ENCODE measurements at regions not wholly inside any gene's neighbourhood (a gene's known extent, or its start where the extent isn't known, plus 50 kb on each side); places are given as distances from the start of the nearest gene placed in this dataset.

DNA sequence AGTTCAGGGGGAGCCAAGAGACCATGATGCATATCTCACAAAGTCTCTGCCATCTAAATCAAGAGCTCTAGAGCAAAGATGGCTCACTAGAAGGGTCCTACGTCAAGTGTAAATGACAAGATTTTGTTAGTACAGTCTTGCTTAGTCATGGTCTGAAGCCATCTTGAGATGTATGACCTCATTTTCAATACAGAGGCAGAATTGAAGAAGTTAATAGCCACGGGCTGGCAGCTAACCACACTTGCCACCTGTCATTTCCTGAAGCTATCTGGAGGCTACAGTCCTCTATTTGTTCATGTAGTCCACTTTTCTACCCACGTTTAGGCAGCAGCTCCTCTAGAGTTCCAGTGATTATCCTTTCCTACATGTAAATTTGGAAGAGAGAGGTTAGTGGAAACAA lies 231.7 kb upstream of the CDH12 start:
- DNase-seq (ENCODE audit: low spot score) = no peak

DNA sequence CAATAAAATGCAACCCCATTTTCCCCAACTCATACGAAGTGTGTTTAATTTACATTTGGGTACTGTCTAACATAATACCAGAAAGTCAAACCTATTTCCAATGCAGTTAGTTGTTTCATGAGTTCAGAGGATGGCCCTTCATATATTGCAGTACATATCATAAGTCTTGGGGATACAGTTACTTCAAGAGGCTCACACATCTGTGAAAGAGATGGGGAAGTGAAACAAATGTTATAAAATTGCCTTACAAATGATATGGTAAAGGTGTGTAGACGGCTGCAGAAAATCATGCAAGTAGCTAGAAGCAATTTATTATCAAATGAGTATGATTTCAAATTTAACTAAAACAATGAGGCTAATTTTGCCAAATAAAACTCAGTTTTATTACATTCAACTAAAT lies 219.0 kb upstream of the CDH12 start:
- no peak for DNase-seq (ENCODE audit: low spot score)

DNA sequence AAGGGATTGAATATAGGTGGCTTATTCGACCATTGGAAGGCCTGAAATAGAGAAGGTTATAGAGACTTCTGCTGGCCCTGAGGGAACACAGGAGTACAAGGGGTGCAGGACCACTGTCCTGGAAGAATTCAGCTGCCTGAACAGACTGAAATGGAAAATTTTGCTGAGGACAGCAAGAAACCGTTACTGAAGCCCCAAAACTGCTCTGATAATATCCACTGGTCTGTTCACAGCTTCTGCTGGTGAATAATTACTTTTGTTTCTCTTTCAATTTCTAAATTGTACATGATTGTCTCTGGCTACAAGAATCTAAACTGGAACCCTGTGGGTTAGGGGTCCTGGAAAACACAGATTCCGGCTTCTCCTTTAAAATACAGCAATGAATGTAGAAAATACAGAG lies 218.5 kb upstream of the CDH12 start:
- DNase-seq (ENCODE audit: low spot score) = no peak

DNA sequence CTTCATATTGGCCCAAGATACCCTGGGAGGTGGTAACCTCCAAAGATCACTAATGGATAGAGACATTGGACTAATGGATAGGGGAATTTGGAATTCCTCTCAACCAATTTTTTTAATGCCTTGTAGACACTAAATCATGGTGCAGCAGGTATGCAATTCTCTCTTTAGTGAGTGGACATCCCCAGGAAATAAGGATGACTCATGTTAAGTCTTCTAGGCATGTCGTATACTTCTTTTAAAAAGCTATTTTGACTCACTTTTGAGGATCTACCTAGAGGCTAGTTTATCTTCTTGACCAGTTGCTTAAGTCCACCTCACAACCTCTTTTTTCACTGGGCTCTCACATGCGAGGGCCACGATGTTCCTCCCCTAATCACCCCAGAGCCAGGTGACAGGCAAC lies 211.6 kb upstream of the CDH12 start:
- no peak for DNase-seq (ENCODE audit: low spot score)

DNA sequence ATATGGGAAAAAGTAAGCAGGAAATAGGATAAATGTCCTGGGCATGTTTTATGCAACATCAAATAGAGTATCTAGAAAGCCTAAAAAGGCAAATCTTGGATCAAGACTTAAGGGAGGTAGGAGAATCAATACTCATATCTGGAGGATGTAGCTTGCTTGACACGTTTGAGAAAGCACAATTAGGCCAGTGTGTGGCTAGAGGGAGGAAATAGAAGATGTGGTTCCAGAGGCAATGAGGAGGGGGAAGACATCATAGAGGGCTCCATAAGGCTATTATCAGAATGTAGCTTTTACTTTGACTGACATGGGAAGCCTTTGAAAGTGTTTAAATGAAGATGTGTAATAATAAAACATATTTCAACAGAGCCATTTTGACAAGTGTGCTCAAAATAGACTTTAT lies 200.7 kb upstream of the CDH12 start:
- no peak for DNase-seq (ENCODE audit: low spot score)

DNA sequence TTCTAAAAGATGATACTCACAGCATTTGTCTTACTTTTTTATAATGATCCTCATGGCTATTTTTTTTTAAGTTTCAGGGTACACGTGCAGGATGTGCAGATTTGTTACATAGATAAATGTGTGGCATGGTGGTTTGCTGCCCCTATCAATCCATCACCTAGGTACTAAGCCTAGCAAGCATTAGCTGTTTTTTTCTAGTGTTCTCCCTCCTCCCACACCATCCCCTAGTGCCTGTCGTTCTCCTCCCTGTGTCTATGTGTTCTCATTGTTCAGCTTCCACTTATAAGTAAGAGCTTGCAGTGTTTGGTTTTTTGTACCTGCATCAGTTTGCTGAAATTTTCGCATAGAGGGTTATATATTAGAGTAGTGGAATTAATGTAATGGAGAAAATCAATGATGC lies 189.1 kb upstream of the CDH12 start:
- no peak for DNase-seq (ENCODE audit: low spot score)

DNA sequence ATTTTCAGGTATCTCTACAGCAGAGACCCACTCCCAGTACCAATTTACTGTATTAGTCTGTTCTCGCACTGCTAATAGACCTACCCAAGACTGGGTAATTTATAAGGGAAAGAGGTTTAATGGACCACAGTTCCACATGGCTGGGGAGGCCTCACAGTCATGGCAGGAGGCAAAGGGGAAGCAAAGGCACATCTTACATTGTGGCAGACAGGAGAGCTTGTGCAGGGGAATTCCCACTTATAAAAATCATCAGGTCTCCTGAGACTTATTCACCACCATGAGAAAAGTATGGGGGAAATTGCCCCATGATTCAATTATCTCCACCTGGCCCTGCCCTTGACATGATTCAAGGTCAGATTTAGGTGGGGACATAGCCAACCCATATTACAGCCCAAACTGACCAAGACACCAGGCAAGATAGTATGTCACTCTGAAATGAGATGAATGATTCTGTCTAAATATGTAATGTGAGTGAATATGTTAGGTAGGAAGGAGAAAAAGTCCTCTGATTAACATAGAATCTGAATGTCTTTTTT lies 182.5 kb upstream of the CDH12 start:
- DNase-seq (ENCODE audit: low spot score) = no peak

DNA sequence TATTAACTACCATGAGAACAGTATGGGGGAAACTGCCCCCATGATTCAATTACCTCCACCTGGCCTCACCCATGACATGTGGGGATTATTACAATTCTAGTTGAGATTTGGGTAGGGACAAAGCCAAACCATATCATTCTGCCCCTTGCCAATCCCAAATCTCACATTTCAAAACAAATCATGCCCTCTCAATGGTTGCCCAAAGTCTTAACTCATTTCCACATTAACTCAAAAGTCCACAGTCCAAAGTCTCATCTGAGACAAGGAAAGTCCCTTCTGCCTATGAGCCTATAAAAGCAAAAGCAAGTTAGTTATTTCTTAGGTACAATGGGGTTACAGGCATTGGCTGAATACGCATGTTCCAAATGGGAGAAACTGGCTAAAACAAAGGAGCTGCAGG lies 180.7 kb upstream of the CDH12 start:
- DNase-seq (ENCODE audit: low spot score) = no peak

DNA sequence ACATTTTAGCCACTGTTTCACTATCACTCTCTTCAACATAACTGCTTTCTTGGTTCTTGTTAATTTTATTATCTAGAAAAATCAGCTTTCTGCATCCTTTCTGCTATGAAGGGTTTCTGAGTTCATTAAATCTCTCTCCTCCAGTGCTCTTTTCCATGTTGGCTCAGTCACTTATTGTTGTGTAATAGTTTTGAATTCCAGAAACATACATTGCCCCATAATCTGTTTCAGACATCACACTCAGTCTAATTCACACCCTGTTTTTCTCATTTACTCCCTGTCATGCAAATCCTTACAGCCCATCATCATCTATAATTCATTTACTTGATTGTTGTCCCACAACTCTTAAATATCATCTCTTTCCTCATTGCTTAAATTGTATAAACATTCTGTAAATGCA lies 176.1 kb upstream of the CDH12 start:
- no peak for DNase-seq (ENCODE audit: low spot score)

DNA sequence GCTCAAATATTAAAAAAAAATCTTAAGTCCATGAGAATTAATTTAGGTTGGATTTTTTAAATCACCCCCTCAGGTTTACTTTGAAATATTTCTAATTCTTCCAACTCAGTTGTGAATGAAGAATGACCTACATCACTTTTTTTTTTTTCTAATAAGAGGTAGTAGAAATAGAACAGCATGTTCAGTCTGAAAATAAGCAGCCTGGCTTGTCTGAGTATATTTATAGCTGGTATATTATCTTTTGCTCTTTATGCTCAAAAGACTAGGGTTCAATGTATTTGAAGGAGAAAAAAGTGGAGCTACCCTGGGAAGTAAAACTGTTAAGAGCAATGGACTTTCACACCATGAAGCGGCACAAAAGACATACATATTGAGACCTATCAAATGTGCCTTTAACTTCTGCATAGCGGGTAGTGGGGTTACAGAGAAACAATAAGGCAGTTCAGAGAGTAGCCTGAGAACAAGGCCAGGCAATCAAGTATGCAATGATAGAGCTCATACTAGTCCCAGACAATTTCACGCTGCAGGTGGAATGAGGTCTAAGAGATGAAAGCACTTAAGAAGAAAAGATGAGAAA lies 175.4 kb upstream of the CDH12 start:
- DNase-seq (ENCODE audit: low spot score) = no peak

DNA sequence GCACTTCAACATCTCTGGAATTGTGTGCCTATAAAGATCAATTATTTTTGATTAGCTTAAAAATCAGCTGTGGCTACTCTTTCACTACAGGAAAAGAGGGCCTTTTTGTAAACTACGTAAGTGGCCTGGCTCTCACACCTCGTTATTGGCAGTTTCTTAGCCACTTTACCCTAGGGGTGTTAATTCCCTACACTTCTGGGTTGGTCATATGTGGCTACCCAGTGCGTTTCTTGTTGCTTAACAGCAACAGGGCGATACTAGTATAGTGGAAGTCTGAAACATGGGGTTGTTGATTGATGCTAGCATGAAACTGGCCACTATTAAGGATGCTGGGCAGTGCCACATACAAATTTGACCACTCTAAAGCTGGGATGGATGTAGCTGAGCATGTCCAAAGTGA lies 174.7 kb upstream of the CDH12 start:
- no peak for DNase-seq (ENCODE audit: low spot score)

DNA sequence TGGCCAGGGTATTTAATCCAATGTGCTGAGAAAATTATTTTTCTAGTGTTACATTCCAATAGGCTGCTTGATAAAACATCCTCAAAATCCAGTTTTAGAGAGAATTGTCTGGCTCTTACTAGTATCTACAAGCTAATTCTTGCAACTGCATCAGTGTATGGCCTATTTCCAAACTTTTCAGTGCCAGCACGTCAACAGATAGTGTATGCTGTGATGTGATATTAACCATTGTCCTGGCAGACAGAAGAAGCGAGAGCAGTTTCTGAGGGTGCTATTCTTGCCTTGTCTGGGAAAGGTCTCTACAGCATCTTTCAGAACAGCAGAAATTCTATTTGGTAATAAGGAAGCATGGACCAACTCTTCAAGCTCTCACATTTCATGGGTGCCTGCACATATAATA lies 174.2 kb upstream of the CDH12 start:
- DNase-seq (ENCODE audit: low spot score) = no peak

DNA sequence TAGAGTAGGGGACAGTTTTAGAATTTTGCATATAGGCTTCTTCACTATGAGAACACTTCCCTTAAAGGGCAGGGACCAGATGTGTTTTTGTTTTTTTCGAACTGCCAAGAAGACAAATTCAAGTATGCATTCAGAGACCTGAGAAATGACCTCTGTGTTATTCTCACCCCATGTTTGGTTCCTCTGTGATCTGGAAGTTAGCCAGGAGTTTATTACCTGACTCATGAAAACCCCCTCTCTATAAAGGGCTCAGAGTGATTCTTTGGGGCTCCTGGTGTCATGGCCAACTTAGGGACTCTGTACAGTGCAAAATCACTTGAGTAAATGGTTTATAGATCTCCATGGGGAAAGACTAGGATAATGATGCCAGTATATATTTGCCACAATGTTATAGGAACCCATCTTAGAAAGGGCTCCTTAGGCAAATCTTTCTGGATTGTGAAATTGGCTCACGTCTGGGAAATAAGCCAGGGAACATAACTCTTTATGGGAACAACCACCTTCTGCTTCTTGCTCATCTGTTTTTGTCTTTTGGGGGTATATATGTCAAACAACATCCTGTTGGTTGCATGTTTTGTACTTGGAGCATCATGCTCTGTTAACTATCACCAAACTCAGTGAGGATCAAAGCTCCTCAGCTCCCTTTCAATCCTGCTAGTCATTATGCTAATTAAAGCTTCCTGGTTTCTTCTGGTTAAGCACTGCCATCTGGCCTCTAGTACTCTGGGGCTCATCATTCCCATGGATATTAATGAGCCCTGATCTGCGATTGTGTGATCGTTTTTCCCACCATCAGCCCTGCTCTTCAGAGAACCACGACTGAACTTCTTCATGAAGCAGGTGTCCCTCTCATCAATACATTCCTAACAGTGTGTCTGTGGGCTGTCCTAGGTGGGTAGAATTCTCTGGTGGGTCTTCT lies 173.4 kb upstream of the CDH12 start:
- DNase-seq (ENCODE audit: low spot score) = no peak

DNA sequence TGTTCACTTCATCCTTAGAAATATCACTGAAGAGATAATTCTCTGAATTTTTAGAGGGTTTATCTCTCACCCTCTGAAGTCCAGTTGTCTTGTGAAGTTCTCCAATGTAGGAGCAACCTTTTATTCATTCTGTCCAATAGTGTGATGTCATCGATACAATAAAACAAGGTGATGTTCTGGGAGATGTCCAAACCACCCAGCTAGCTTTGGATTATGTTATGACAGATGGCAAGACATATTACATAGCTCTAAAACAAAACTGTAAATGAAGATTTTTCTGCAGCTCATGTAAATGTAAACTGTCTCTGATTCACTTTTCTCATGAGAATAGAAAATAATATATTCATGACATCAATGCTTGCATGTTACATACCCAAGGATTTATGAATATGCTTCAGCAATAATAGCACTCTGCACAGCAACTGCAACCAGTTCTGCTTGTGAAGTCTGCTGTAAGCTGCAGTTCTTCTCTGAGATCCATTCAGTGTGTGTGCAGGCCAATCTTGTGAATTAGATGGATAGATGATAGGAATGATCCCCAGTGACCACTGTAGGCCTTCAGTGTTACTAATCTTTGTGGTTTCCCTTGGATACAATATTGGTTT lies 172.6 kb upstream of the CDH12 start:
- no peak for DNase-seq (ENCODE audit: low spot score)

DNA sequence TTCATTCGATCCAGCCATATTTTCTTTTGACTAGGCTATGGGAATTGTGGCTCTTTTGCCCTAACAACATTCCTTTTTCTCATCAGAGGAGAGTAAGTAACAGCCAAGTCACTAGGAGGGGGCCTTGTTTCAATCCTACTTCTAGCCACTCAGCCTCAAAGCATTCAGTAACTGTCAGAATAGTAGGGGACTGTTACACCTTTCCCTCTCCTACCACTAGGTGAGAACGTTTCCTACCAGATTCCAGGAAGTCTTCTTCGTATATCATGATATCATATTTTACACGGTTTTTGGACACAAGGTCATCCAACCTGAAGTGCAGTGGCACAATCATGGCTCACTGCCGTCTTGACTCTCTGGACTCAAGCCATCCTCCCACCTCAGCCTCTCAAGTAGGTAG lies 171.3 kb upstream of the CDH12 start:
- DNase-seq (ENCODE audit: low spot score) = no peak

DNA sequence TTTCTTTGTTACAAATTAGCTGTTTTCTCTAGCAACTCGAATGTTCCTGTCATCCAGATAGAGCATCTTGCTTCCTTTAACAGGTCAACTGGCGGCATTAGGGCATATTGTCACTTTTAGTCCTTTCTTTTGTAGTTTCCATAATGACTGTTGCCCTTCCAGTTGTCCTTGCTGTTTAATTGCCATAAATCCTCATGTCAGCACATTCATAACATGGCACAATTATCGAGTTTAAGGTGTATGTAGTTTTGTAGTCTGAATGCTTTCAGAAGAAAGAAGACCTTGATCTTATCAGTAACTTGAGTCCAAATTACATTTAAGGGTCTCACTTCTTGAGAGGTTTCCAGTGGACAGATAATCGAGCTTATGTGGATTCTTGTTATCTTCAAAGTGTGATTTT lies 161.7 kb upstream of the CDH12 start:
- DNase-seq (ENCODE audit: low spot score) = no peak

DNA sequence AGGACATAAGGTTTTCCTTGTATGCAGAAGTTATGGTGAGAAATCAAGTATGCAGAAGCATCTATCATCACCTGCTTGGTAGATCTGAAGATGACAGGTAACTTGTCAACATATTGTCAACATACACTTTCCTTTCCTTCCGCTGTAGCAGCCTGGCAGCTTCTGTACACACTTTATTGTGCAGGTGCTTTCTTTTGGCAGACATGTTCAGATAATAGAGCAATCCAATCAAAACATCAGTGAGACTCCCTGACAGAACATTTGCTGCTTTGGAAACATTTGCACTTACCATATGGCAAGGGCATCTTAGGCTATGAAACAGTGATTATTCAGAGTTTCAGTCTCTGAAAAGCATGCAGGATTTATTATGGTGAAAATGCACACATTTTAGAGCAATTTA lies 161.1 kb upstream of the CDH12 start:
- DNase-seq (ENCODE audit: low spot score) = no peak

DNA sequence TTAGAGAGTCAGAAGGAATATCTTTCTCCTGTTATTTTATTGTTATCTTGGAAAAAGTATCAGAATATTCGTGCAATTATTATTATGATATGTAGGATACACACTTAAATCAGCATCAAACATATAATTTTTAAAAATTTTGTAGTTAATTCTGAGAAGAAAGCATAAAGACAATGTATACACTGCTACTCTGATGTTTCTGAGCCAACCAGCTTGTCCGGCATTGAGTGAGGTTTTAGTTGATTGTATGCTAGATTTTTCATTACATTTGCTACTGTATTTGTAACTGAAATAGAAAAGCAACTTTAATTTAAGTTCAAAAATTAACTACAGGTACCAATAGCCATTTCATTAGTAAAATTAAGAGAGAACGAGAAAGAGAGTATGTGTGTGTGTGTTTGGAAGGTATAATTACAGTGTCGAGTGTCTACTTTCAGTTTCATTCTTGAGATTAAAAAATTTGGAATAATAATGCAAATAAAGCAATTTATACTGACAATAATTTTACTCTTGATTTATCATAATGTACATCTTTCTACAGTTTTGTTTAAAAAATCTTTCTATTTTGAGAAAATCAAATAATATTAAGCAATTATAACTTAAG lies 160.4 kb upstream of the CDH12 start:
- no peak for DNase-seq (ENCODE audit: low spot score)

DNA sequence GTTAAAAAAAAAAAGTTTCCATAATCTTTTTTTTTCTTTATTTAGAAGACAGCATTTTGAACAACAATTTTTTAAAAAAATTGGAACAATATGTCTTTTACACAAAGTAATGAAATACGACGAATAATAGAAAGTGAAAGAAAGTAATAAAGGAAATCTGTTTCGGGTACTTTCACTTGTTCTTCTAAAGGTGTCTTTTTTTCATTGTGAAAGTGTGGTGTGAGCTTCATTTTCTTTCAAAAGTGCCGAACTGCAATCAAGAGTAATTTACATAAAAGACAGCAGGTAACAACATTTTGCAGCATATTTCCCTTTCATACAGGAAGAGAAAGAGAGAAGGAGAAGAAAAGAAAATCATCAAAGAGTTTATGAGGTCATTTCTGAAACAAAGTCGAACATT lies 159.7 kb upstream of the CDH12 start:
- DNase-seq (ENCODE audit: low spot score) = no peak

DNA sequence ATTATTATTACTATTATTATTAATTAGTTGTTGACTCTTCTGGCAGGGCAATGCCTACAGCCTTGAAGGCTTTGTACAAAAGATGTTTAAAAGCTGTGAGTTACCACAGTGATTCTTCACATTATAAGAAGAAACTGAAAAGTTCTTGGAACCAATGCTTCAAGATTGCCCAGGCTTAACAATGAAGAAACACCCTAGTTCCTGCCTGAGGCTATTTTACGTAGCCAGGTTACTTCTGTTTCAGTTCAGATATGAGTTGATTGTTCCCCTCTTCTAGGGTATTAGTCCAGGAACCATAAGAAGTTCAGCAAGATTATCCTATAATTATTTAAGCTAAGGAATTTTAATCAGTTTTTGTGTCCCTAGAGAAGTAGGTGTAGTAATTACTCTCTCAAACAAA lies 154.6 kb upstream of the CDH12 start:
- DNase-seq (ENCODE audit: low spot score) = no peak

DNA sequence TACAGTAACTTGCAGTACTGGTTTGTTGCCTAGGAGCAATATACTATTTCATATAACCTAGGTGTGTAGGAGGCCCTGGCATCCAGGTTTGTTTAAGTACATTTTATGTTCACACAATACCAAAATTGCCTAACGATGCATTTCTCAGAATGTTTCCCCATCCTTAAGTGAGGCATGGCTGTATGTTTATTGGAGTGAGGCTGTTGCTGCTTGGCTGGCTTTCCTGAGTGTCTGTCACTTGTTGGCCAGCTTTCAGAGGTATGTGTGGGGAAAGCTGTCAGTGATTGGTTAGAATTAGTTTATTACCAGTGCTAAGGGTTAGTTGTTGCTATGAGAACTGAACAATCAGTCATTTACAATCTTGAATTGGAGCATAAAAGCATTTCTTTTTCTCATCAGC lies 154.1 kb upstream of the CDH12 start:
- no peak for DNase-seq (ENCODE audit: low spot score)

DNA sequence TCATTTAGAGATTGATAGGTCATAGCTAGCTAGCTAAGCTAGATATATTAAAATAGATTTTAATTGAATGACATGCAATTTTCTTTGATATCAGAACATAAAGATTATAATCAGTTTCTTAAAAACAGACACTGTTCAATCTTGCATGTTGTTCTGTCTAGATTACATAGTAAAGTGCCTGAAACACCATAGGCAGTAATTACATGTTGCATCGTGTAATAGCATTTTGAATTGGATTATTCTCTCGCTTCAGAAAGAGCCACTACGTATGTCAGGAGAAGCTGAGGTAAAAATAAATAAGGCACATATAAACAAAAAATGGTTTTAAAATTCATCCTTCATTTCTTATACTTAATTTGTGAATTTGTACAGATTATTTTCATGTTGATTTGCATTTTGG lies 148.0 kb upstream of the CDH12 start:
- DNase-seq (ENCODE audit: low spot score) = no peak

DNA sequence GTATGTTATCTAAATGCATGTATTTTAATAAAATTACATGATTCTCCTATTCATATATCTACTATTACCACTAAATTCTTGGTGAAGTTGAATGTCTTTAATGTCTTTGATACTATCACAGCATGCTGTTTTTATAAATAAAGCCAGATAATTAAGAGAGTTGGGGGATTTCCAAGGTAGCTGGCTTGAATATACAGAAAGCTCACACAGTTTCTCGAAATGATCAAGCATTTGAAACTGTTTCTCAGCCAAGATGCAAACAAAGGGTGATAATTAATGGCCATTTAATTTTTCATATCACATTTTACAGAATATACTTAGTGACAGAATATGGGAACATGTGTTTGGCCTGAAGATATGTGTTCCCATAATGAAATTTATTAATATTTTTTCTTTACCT lies 145.6 kb upstream of the CDH12 start:
- DNase-seq (ENCODE audit: low spot score) = no peak

All from LoVo (cell line).